Tibial artery (tissue), 4 donors: ENCODE measurements at regions not wholly inside any gene's neighbourhood (a gene's known extent, or its start where the extent isn't known, plus 50 kb on each side); places are given as distances from the start of the nearest gene placed in this dataset.

Source experiments
- DNase-seq, 2 donors: peaks; one replicate each; pipeline ENCODE4 v3.0.0-alpha.2; 2019
- H3K27ac ChIP-seq, 2 donors: fragments of 200-600 bp; sonication (generic) in 1 of 2; 1 replicate in 1 of 2; 2 replicates in 1 of 2; pipeline ENCODE4 v1.5.1; 2018 to 2019; ENCODE audit warnings: mild to moderate bottlenecking in 1 of 2
- H3K27me3 ChIP-seq, 2 donors: fragments of 200-600 bp; sonication (generic) in 1 of 2; one replicate each; pipeline versions ENCODE4 v1.5.1 to v1.6.0; 2016 to 2019
- H3K36me3 ChIP-seq, 3 donors: fragments of 200-600 bp; sonication (generic) in 2 of 3; one replicate each; pipeline ENCODE4 v1.5.1; 2016 to 2019; ENCODE audit warnings: mild to moderate bottlenecking in 2 of 3
- H3K4me1 ChIP-seq, 4 donors: fragments of 200-600 bp; sonication (generic) in 2 of 4; 1 replicate in 3 of 4; 2 replicates in 1 of 4; pipeline ENCODE4 v1.5.1; 2016 to 2019
- H3K4me3 ChIP-seq, 2 donors: fragments of 200-600 bp; sonication (generic) in 1 of 2; 1 replicate in 1 of 2; 2 replicates in 1 of 2; pipeline ENCODE4 v1.5.1; 2018 to 2019; ENCODE audit warnings: mild to moderate bottlenecking in 2 of 2
- H3K9me3 ChIP-seq, 3 donors: fragments of 200-600 bp; sonication (generic) in 1 of 3; one replicate each; pipeline ENCODE4 v1.5.1; 2016 to 2019
- intact Hi-C: fragments of 100-400 bp; cut with DNase I; formaldehyde crosslinking; loops from one replicate; pipeline ENCODE4 v1.15.0; 2023; ENCODE audit warnings: low total_unique reads
- TF ChIP-seq, protein P1 (sequence below), 2 experiments: fragments of 200-600 bp in 1 of 2; fragments of 450-650 bp in 1 of 2; IDR thresholded peaks; one replicate each; pipeline ENCODE4 v1.5.1; 2017 to 2019; ENCODE audit warnings: antibody characterized with exemption in 2 of 2, mild to moderate bottlenecking in 1 of 2, moderate library complexity in 1 of 2

DNA sequence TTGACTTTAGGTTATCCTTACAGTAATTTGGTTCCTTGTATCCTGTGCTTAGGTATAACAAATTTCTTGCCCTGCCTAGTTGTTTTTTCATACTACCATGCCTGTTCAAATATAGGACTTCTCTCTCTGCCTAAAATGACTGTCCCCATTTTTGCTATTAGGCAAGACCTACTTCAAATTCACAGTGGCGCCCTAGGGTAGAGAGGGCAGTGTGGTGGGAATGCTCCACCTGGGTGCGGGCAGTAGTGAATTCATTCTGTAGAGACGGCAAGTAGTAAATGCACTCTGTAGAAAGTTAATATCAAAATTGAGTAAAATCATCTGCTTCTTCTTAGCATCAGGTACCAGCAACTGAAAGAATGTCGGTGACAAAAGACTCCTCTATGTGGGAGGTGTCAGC is 120.4 kb upstream of the RHOBTB1 start:
- intact Hi-C loops = no loop called here
- TF ChIP-seq, protein P1, sequence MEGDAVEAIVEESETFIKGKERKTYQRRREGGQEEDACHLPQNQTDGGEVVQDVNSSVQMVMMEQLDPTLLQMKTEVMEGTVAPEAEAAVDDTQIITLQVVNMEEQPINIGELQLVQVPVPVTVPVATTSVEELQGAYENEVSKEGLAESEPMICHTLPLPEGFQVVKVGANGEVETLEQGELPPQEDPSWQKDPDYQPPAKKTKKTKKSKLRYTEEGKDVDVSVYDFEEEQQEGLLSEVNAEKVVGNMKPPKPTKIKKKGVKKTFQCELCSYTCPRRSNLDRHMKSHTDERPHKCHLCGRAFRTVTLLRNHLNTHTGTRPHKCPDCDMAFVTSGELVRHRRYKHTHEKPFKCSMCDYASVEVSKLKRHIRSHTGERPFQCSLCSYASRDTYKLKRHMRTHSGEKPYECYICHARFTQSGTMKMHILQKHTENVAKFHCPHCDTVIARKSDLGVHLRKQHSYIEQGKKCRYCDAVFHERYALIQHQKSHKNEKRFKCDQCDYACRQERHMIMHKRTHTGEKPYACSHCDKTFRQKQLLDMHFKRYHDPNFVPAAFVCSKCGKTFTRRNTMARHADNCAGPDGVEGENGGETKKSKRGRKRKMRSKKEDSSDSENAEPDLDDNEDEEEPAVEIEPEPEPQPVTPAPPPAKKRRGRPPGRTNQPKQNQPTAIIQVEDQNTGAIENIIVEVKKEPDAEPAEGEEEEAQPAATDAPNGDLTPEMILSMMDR (IDR thresholded peaks at IDR 0.05) = no peak
- Histone ChIP-seq H3K36me3 (no peaks in the 10 kb centered on the region), H3K9me3 (no peaks in the 10 kb centered on the region), H3K27me3 (no peaks in the 10 kb centered on the region), H3K27ac (no peak overlapping the region), H3K4me3 (no peak overlapping the region), H3K4me1 (no peaks in the 10 kb centered on the region)
- no peak for DNase-seq

DNA sequence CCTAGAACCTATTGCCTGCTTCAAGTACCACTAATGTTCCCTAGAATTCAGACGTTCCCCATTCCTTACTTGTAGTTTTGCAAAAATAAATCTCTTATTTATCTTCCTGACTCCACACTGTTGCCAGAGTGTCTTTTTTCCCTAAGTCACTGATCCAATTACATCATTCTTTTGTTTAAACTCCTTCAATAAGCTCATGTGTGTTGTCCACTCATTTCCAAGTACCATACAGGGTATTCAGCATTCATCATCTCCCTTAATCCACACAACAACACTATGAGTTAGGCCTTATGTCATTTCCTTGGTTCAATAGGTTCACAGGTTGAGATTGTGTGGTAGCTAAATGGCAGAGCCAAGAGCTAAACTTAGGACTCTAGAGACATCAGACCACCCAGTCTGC is 119.9 kb upstream of the RHOBTB1 start:
- DNase-seq = no peak
- H3K27me3 ChIP-seq = no peaks in the 10 kb centered on the region
- H3K27ac ChIP-seq = no peak overlapping the region
- H3K9me3 ChIP-seq = no peaks in the 10 kb centered on the region
- TF ChIP-seq, protein P1 (IDR thresholded peaks at IDR 0.05) = no peak
- H3K36me3 ChIP-seq = no peaks in the 10 kb centered on the region
- H3K4me3 ChIP-seq = no peak overlapping the region
- intact Hi-C loops = no loop called here
- H3K4me1 ChIP-seq = no peaks in the 10 kb centered on the region

DNA sequence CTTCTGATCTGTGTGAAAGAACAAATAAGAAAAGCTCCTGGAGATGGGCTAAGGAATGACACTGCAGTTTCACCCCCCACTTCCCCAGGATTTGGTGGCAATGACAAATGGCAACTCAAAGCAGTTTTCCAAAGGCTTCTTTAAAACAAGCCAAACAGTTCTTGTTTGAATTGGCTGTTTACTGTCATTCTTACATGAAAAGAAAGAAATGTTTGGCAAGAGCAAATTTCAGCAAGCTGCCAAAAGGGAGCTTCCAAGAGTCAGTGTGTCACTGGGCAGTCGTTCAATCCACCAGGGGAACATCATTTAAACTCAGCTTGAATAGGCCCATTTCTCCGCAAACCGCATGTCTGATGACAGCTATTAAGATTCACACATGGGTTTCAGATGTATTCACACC is 119.0 kb upstream of the RHOBTB1 start:
- TF ChIP-seq, protein P1 (IDR thresholded peaks at IDR 0.05) = no peak
- Histone ChIP-seq H3K9me3 (no peaks in the 10 kb centered on the region), H3K4me3 (no peak overlapping the region), H3K27ac (no peak overlapping the region), H3K36me3 (no peaks in the 10 kb centered on the region), H3K4me1 (no peaks in the 10 kb centered on the region), H3K27me3 (no peaks in the 10 kb centered on the region)
- intact Hi-C loops = no loop called here
- no peak for DNase-seq

DNA sequence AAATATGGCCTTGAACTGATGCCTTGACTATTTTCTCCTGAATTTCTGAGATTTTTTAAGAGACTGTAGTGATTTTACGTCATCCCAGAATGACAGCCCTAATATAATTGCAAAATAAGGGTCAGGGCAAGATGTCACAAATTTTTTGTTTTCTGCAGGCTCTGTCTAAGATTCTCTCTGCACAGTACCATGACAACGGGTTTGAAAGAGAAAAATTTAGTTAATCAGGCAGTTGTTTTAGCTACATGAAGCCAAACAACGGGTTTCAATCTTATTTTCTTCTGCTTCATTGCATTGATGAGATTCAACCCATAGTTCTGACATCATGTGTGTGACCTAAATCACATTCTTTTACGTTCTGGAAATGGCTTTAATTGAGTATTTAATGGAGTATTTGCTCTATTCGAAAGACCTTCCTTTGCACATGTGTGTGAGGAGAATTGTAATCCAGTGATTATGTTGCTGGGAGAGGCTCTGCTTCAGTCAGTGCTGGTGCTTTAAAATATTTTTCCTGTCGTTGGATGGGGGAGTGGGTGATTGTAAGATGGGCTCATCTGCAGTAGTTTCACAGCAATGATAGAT is 118.0 kb upstream of the RHOBTB1 start:
- intact Hi-C loops = no loop called here
- TF ChIP-seq, protein P1 (IDR thresholded peaks at IDR 0.05) = no peak
- no peak overlapping the region for H3K27ac ChIP-seq
- DNase-seq = no peak
- H3K4me3 ChIP-seq = no peak overlapping the region
- no peaks in the 10 kb centered on the region for H3K9me3 ChIP-seq
- H3K27me3 ChIP-seq = no peaks in the 10 kb centered on the region
- no peaks in the 10 kb centered on the region for H3K36me3 ChIP-seq
- no peaks in the 10 kb centered on the region for H3K4me1 ChIP-seq

DNA sequence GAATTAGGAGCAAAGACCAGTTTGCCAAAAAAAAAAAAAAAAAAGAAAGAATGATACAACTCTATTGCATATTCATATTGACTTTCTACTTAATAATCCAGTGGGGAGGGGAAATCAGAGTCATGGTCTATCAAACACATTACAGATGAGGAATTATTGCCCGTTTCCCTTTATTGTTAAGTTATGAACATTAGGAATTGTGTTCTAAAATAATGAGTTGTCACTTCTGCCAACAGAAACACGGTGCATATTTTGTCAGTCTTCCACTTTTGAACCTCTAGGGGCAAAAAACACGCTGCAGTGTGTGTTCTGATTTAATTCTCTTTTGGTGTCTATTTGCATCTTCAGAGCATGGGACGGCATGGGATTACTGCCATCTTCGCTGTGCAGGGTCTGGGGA is 115.7 kb upstream of the RHOBTB1 start:
- Histone ChIP-seq H3K36me3 (no peaks in the 10 kb centered on the region), H3K4me1 (no peaks in the 10 kb centered on the region), H3K4me3 (no peak overlapping the region), H3K27me3 (no peaks in the 10 kb centered on the region), H3K27ac (no peak overlapping the region), H3K9me3 (no peaks in the 10 kb centered on the region)
- intact Hi-C loops = no loop called here
- TF ChIP-seq, protein P1 (IDR thresholded peaks at IDR 0.05) = no peak
- no peak for DNase-seq
